AG04449 (cell line): ENCODE measurements at regions not wholly inside any gene's neighbourhood (a gene's known extent, or its start where the extent isn't known, plus 50 kb on each side); places are given as distances from the start of the nearest gene placed in this dataset.

Source experiments
- CTCF ChIA-PET: fragments of 350-600 bp; formaldehyde crosslinking; extraction: SDS; loops from one replicate; lab custom pipeline; 2021; ENCODE audit warnings: antibody characterized with exemption; lab: Yijun Ruan, JAX
- POLR2A ChIA-PET: fragments of 400-600, 350-600 bp; formaldehyde crosslinking; extraction: SDS; loops from one replicate; lab custom pipeline; 2020; ENCODE audit warnings: antibody characterized with exemption, inconsistent platforms; lab: Yijun Ruan, JAX
- DNase-seq: peaks from one replicate; pipeline ENCODE4 v3.0.0-alpha.2; 2010; ENCODE audit warnings: low read depth, low spot score
- H3K4me3 ChIP-seq: 2 replicates; pipeline ENCODE4 v1.5.1; 2011; ENCODE audit warnings: low read depth, mild to moderate bottlenecking, control low read depth, low read length
- CTCF ChIP-seq: IDR thresholded peaks from one replicate; pipeline ENCODE4 v1.5.1; 2011; ENCODE audit warnings: mild to moderate bottlenecking, moderate library complexity, low read length, control low read depth, inconsistent platforms; ENCODE audit not compliant: insufficient read depth; ENCODE audit errors: missing control alignments

DNA sequence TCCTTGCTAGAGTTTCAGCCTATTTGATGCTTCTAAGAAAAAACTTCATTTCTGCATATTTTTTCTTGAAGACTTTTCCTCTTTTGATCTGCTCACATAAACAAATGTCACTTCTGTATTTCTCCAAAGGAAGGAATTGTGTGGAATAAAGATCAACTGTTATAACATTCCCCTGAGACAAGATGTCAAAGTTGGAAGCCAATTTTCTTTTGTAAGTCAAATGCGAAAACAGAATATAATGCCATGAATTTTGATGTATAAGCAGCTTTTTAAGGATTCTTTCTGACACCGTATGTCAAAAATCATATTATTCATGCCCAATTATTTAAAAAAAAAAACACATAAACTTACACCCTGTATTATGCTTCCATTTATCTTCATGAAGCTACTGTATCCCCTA lies 70.3 kb upstream of the NHSL1 start:
- TF ChIP-seq CTCF: no peak
- POLR2A ChIA-PET: no interaction called here
- DNase-seq: no peak
- CTCF ChIA-PET: interaction anchor here (1.0 to 14.6 kb wide), 2 partner anchors 20 to 49 kb away, joined by 4 to 126 read pairs; no protein-coding TSS in a partner anchor
- H3K4me3 ChIP-seq: no peak overlapping the region

DNA sequence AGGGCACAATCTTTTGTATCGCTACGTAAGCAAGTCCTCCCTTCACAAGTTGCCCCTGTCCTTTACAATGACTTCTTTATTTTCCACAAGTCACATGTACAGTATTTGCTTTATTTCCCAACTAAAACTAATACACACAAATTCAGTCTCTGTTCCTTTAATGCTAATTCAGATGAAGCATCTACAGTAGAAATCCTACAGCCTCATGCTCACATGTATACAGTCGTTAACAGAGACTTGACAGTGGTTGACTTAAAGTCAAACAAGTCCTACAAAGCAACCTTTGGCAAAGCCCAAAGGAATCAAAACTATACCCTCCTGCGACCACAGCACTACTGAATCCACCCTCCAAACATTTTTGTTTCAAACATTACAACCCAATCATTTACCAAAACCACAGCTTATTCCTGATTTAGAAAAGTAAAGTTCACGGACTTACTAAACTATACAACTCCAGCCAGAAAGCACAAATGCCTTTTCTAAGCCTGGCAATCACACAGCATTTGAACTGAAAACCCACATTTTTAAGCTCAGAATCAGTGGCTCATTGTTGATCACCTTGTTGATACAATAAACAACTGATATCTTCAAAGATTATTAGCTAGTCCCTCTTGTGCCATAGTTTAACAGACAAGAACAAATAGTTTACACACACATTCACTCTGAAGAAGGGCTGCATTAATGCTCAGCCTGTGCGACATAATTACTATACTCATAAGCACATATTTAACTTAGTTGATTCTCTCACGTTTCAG lies 70.9 kb upstream of the NHSL1 start:
- ChIA-PET POLR2A (no interaction called here), CTCF (interaction anchor here (0.7 to 14.6 kb wide), 4 partner anchors 20 to 794 kb away, joined by 3 to 126 read pairs (median 4); no protein-coding TSS in a partner anchor)
- no peak for TF ChIP-seq CTCF
- no peak for DNase-seq
- no peak overlapping the region for H3K4me3 ChIP-seq

GRCh38 chr6:138570725-138571029 lies 71.4 kb upstream of the NHSL1 start:
- DNase-seq: no peak
- CTCF ChIA-PET: interaction anchor here (0.7 to 14.6 kb wide), 5 partner anchors 11 to 794 kb away, joined by 3 to 126 read pairs (median 3); no protein-coding TSS in a partner anchor
- POLR2A ChIA-PET: no interaction called here
- no peak for TF ChIP-seq CTCF
- no peak overlapping the region for H3K4me3 ChIP-seq

DNA sequence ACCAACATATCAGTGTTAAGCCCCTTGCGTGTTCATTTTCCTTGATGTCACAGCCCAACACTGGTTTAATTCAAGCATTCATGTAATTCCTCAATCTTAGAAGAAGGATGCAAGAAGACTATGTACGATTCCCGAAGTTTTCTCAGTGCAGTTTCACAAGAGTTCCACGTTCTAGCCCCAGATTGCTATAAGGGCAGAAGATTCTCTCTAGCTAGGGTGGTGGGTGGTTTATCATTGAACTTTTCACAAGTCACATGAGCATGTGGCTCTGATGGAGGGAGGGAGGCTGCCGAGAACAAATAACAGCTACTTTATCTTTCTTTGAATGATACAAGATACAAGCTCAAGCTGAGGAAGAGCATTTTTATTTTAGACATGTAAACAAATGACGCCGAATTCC lies 71.9 kb upstream of the NHSL1 start:
- no peak for DNase-seq
- H3K4me3 ChIP-seq: no peak overlapping the region
- ChIA-PET CTCF (interaction anchor here (1.0 to 14.6 kb wide), 4 partner anchors 11 to 34 kb away, joined by 3 to 126 read pairs (median 3); no protein-coding TSS in a partner anchor), POLR2A (no interaction called here)
- TF ChIP-seq CTCF: no peak

DNA sequence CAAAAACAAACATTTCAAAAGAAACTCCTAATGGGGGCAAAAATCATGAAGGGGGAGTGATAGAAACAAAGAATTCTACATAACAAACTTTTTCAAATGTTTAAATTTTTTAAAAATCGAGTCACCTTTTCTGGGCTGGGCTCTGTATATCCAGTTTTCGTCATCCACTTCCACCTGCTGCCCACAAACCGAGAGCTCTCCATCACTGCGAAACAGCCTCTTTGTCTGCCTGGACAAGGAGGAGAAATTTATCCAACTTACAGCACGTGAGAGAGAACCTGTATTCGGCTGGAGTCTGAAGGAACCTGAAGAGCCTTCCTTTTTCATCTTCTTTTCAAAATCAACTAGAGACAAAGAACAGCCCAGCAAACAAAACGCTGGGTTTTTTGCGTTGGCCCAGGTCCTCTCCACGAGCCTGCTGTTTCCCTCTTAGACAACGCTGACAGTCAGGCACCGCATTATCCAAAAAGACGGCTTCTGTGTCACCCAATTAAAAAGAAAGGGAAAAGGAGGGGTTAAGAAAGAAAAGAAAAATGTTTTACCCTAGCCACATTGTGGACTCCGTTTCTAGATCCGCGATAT lies 72.4 kb upstream of the NHSL1 start:
- no peak for TF ChIP-seq CTCF
- ChIA-PET CTCF (interaction anchor here (1.0 to 14.6 kb wide), 4 partner anchors 12 to 34 kb away, joined by 3 to 126 read pairs (median 3); no protein-coding TSS in a partner anchor), POLR2A (no interaction called here)
- peak overlapping the region; percentile 56 for H3K4me3 ChIP-seq
- DNase-seq: no peak
